ENCODE measurements at regions not wholly inside any gene's neighbourhood (a gene's known extent, or its start where the extent isn't known, plus 50 kb on each side); places are given as distances from the start of the nearest gene placed in this dataset.
"Not testable (repeated sequence)": the region's sequence is repeated elsewhere in the genome, so short reads cannot be mapped to it uniquely, and the experiment has no call there.

DNA sequence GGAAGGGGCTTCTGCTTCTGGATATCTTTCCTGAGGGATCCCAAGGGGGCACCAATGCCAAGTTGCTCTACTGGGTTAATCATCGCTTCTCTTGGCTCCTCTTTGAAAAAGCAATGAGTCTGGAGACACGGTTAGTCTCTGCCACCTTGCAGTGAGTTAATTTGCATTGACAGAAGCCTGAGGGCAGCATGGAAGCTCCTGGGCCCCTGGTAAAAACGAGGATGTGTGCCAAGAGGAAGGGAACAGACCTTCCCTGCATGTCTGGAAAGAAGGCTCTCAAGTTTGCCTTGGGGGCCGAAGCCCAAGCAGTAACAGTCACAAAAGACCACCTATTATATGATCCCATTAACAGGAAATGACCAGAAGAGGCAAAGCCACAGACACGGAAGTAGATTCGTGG, 86.7 kb downstream of the IRX5 start:
- no peak for DNase-seq

DNA sequence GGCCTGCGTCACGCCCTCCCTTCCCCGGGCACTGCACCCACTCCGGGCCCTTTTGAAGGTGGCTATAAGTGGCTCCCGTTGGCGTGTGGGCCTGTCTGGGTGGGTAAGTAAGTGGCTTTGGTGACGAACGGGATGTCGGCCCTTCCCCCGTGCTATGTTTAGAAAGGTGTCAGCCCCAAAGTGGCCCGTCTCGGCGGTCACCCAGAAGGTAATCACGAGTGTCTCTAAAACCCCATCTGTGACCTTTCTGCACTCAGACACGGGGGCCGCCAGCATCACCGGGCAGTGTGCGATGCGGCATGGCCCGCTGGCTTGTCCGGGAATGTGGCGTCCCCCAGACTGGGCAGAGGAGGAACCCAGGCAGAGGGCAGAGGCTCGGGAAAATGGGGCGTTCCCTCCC, 88.2 kb downstream of the IRX5 start:
- no peak for DNase-seq

DNA sequence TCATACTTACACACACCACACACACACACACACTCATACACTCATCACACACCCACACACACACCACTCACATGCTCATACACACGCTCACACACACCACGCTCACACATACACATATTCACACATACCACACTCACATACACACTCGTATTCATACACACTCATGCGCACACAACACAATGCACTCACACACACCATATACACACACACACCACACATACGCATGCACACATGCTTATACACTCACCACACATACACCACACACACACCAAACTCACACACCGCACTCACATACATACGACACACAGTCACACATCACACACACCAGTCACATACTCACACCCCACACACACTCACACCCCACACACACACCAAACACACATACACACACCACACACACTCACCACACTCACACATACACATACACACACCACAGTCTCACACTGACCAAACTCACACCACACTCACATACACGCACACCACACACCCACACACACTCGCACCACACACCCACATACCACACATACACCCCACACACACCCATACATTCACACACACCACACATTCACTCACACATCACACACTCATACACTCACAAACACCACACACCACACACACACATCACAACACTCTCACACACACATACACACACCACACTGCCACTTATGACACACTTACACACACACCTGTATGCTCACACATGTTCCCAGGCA, 88.9 kb downstream of the IRX5 start:
- DNase-seq: no peak

DNA sequence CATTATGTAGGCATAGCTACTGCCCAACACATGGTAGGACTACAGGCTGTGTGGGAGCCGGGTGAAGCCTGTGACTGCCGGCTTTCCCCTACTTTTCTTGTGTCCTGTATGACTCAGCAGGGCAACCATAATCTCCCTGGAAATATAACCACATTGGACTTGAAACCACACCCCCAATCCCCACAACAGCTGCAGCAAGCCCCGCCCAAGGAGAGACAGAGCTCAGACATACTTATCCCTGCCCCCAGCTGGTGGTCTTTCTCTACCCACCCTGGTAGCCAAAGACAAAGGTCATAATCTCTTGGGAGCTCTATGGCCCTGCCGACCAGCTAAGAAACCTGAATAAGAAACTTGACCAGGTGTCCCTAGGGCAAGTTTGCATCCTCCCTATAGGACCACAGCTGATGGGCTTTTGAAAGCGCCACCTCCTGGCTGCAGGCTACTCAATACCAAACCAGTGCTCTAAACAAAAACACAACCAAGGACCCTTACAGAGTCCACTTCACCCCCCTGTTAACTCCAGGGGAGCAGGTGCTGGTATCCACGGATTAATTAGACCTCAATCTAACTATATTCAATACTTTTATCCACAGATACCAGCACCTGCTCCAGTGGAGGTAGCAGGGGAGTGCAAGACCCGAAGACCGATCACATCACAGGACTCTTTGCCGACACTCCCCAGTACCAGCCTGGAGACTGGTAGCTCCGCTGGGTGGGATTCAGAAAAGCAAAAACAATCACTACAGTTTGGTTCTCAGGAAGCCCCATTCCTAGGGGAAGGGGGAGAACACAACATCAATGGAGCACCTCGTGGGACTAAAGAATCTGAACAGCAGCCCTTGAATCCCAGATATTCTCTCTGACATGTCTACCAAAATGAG, 91.2 kb downstream of the IRX5 start:
- DNase-seq: no peak

DNA sequence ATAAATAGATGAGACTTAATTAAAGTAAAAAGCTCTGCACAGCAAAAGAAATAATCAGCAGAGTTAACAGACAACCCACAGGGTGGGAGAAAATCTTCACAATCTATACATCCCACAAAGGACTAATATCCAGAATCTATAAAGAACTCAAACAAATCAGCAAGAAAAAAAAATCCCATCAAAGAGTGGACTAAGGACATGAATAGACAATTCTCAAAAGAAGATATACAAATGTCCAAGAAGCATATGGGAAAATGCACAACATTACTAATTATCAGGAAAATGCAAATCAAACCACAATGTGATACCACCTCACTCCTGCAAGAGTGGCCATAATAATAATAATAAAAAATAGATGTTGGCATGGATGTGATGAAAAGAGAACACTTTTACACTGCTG, 96.6 kb downstream of the IRX5 start:
- DNase-seq: not testable (repeated sequence)

DNA sequence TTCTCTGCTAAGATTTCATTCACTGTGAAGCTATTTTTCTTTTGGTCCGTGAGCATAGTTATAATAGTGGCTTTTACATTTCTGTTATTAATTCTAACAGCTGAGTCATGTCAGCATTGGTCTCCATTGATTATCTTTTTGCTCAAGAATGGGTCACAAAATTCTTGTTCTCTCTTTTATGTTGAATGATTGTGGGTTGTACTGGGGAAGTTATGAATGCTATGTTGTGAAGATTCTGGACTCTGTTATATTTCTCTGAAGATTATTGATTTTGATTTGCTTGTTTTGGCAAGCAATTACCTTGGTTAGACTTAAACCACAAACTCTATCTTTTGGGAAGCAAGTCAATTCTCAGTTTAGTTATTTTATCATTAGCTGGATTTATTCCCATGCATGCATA, 98.8 kb downstream of the IRX5 start:
- DNase-seq: no peak

DNA sequence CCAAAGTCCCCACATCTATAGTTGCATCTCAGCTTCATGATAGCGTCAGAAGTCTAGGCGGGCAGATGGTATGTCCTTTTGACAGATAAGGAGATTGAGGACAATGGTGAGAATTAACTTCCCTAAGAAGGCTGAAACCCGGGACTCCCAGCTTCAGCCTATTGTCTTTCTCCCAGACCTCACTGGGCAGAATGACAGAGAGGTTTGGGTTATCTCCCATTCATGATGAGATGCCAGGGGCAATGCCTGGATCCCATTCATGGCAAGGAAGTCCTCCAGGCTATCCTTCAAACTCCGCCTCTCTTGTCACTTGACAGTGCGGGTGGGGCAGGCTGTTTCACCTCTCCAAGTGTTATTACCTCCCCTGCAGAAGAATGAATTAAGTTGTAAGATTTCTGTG, 100.3 kb downstream of the IRX5 start:
- no peak for DNase-seq

DNA sequence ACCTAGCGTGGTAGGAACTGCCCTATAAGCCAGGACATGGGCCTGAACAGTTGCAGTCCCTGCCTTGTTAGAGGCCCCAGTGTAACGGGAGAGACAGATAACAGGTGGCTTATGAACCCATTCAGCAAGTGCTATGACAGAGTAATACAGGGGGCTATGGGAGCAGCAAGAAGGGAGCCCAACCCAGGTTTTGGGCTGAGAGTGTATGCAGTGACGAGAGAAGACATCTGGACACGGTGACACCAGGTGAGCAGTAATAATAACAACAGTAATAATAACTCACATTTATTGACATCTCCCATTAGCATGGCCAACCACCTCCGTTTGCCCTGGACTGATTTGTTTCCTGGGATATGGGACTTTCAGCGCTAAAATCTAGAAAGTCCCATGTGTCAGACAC, 100.8 kb downstream of the IRX5 start:
- no peak for DNase-seq

DNA sequence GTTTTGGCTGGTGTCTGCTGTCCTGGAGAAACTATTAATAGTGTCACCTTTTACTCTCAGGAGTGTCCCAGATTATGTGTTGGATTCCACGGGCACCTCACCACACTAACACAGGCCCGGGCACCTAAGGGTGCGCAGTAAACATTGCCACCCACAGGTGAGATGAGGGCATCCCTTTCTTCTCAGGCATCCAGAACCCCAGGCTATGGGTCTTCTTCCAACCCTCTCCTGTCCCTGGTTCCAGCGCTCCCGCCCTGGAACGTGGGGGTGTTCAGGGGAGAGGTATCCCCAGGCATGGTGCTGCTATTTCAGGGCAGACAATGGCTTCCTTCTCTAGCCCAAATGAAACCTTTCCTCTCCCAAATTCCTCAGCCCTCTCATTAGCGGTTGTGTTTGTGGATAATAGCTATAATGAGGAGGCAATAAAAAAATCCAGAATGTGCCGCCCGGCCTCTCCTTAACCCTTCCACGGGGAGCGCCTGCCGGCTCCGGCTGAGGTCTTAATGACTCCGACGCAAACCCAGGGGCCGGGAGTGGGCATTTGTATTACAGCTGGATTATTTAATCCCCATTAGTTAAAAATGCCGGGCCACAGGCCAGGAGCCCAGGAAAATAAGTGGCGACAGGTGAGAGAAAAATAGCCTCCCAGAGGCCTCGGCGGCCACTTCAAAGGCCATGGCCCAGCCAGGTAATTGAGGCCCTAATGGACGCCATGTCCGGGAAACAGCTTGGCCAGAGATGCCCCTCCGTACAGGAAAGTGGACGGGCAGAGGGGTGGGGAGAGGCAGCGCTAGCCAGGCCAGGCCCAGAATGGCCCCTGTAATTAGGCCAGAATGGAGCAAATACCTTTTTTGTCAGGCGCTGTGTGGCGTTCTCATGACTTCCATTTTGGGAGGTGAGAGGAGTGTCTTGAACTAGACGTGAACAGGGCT, 102.8 kb downstream of the IRX5 start:
- DNase-seq: no peak

DNA sequence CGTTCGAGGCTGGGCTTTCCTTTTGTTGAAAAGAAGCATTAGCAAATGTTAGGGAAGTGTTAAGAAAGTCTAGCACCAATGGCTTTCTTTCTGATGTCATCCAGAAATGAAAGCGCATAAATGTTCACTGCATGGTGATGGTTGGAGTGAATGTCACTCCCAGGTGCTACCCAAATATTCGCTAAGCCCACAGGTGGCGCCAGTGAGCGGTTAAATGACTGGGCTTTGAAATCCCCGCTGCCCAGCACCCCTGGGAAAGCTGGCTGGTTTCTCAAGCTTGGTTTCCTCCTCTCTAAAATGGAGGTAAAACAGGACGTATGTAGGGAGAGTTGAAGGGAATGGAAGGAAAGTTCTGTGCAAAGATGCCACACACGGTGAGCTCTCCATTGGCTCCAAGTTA, 104.4 kb downstream of the IRX5 start:
- DNase-seq: no peak

DNA sequence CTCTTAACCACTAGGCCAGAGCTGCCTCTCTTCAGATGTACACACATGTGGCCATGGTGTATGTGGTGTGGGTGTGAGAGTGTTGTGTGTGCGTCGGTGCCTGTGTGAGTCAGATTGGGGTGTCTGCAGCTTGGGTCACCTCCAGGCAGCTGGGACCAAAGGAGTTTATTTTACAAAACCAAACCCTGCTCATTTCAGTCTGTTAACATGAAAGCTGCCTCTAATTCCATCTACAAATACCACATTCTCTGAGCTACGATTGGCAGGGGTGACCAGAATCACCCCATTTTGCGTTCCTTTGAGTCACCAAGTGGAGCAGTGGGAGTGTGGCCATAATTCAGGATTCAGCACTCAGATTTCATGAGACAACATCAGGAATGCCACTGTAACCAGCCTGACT, 105.3 kb downstream of the IRX5 start:
- DNase-seq: no peak

DNA sequence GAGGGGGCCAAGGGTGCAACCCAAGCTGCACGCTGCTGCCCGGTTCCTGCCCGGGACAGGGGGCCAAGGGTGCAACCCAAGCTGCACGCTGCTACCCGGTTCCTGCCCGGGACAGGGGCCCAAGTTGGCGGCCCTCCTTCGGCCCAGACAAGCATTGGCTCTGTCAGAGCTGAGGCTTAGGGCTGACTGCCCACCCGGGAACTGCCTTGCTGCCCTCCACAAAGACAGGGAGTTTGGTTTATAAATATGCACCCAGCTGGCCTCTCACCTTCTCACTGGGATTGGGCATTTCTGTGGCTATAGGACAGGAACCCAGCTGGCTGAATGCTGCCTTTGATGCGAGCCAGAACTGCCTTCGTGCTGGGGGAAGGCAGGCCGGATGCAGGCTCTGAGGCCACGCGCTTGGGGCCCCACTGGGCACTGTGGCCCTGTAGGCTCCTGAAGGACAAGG, 105.7 kb downstream of the IRX5 start:
- DNase-seq: no peak

DNA sequence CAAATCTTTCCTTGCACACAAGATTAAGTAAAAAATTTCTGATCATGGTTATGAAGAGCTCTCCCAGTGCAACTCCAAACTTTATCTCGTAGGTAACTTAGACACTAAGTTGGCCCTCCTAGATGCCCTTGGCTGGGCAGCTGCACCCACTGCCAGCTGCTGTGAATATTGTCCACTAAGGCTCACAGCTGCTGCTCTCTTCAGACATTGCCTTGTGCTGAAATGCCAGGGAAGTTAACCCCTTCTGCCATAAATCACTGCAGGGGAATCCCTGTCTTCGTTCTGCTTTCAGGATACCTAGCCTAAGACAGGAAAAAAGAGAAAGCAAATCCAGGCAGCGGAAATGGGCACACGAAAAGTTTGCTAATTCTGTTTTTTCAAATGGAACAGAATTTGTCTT, 106.4 kb downstream of the IRX5 start:
- no peak for DNase-seq

DNA sequence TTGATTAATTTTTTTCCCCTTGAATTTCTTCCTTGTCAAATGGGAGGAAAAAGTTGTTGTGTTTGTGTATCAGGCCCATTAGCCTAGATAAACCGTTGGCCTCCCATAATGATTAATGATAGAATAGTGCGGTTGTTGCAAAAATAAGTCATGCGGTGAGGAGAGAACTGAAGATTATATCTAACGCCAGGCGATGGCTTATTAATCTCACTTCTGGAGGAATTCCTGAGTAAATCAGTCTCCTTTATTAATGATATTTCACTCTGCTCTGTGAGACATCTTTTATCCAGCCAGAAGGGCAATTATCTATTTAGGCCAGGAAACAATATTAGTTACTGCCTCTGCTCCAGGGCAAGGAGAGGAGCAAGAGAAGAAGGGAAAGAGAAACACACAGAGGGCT, 107.3 kb downstream of the IRX5 start:
- DNase-seq: no peak

DNA sequence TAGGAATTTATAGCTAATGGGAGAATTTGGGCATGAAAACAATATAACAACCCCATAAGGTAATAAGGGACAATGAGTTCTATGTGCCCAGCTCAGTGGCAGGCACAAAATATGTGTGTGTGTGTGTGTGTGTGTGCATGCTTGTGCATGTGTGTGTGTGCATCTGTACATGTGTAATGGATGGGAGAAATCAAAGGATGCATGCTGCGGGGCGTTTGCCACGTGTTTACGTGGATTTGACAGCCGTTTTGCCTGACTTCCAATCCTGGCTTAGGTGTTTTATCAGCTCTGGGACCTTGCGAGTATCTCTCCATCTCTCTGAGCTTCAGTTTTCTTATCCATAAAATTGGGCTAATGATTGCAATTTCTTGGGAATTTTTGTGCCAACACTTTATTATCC, 108.4 kb downstream of the IRX5 start:
- DNase-seq: no peak

DNA sequence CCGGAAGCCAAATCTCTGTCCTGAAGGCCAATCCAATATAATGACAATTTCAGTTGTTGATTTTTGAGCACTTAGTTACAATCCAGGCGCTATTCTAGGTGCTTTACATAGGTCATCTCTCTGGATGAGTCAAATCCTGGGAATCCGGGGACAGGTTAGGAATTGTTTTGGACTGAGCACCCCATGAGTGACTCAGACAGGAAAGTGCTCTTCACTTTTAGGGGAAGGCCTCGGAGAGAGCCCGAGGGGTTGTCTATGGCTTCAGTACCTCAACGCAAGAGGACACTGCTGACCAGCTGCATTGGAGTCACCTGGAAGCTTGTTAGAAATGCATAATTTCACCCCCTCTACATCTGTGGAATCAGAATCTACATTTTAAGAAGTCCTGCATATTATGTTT, 108.8 kb downstream of the IRX5 start:
- no peak for DNase-seq

DNA sequence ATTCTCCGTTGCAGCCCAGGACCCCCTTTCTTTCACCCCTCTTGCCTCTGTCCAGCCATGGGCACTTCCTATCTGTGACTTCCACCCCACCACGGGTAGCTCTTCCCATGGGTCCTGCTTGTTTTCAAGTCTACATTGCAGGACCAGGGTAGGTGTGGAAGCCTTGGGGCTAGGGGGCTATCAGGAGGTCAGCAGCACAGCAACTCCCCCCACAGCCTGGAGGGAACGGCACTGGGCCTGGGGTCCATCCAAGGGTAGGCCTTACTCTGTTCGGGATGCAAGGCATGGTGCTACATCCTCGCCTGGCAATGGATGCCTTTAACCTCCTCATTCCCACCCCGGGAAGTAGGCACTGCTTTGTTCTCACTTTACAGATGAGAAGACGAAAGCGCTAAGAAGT, 109.3 kb downstream of the IRX5 start:
- no peak for DNase-seq

DNA sequence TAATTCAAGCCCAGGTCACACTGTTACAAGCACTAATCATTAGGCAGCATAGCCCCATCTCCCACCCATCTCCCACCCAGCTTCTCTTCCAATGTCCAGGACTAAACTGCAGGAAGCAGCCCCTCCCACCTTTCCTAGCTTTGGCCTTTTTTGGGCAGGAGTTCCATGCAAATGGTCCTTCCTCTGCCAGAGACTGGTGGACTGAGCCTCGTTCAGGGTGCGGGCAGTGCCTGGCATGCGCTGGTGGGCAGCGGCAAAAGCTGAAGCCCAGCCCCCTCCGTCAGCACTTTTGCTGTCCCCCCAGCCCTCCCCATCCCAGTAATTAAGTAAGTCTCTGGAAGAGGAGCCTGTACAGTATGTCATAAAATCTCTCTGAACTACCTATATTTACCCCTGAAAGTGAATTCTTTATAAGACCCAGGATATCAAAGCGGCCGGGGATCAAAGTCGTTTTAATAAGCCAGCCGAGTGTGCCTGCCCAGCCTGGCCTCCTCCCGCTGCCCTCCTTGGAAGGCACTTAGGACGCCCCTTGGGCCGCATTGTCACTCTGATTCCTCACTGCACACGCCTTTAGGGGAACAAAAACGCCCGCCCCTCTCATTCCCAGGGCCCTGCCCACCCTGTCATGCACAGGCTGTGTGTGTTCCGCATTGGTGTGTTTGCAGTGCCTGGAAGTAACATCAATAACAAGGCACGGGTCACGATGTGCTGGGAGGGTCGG, 109.9 kb downstream of the IRX5 start:
- no peak for DNase-seq

DNA sequence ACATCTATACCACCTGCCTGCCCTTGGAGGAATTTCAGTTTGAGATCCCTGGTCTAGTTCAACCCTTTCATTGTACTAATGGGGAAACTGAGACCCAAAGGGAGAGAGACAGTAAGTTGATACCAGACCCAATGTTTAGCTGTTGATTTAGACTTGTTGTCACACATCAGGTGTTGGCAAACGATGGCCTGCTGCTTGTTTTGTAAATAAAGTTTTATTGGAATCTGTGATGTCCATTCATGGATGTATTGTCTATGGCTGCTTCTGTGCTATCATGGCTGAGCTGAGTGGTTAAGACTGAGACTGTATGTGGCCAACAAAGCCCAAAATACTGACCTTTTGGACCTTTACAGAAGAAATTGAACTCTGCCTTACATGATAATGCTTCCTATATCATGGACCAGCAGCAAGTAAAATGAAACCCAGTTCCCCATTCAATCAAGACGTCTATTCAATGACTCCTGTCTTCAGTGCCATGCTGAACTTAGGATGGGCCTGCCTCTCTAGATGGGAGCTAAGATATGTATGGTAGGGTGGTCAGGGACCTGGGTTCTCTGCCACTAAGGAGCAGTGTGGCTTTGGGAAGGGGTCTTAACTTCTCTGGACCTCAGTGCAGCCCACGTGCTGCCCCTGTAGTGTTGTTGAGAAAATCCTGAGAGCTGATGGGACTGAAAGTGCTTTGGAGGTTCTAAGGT, 111.0 kb downstream of the IRX5 start:
- no peak for DNase-seq

DNA sequence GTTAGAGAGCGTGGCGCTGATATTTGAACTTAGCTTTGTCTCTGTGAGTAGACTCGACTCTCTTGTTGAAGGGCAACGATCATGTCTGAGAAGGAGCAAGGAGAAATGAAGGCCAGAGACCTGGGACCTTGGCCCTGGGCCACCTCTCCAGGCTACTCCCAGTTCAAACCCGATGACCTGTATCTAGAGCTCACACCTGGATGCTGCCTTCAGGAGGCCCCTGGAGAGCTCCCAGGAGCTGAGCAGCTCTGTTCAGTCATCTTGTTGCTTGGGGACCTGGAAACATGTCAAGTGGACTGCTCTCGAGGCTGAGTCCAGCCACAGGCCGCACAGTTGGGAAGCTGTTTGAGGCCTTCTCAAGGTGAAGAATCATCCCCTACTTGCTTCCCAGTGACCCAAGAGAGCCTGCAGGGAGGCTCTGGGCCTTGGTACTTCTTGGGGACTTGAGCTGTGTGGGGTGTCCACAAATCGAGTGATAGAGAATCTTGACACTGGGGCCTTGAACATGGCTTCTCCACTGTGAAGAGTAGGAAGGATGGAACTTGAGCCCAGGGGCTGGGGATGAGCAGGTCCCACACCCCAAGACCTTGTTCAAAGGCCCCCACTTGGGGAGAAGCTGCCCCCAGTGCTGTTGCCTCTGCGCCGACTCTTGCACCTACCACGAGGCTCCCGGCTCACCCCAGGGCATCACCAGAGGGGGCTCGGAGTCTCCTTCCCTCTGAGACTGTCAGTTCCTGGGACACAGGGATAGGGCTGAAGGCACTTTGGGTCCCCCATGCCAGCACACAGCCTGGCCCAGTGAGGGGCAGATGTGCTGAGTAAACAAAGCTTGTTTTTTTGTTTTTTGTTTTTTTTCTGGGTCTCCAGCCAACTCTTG, 112.1 kb downstream of the IRX5 start:
- no peak for DNase-seq

DNA sequence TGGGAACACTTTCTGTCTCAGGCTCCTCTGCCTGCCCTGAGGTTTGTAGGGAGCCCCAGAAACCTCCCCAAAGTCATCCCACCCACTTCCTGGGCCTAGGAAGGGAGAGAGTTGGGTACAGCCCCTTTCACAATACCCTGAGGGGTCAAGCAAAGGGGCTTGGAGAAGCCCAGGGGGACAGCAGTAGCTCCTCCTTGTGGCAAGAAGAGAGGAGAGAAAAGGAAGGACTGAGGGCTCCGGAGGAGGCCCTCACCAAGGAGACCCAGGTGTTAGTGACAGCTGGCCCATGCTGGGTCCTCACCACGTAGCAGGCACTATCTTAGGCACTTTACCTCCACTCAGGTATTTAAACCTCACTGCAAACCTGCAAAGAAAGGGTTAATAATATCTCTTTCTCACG, 112.8 kb downstream of the IRX5 start:
- DNase-seq: no peak

Measured in CD4-positive, alpha-beta T cell treated with Interleukin-4 for 1 hour (primary cell).